Neural cell (in vitro differentiated cells): ENCODE measurements at regions not wholly inside any gene's neighbourhood (a gene's known extent, or its start where the extent isn't known, plus 50 kb on each side); places are given as distances from the start of the nearest gene placed in this dataset.

Experiments
- H2AFZ ChIP-seq: fragments of 200-600, 300-800 bp; sonication (generic), shearing (Covaris generic); 2 replicates; pipeline ENCODE4 v1.6.0; 2014; ENCODE audit warnings: low read depth, mild to moderate bottlenecking, antibody characterized with exemption, low read length, moderate library complexity
- H3F3A ChIP-seq: fragments of 200-600 bp; shearing (Covaris generic); 2 replicates; pipeline ENCODE4 v1.6.1; 2016; ENCODE audit warnings: mild to moderate bottlenecking, moderate library complexity, mixed read lengths, antibody characterized with exemption, low read length; ENCODE audit not compliant: insufficient read depth, poor library complexity, severe bottlenecking
- H3K27ac ChIP-seq: fragments of 200-600, 300-800 bp; sonication (generic), shearing (Covaris generic); 2 replicates; pipeline ENCODE4 v1.5.1; 2014; ENCODE audit warnings: mild to moderate bottlenecking, low read length, moderate library complexity
- H3K27me3 ChIP-seq: fragments of 300-800, 200-600 bp; sonication (generic), shearing (Covaris generic); 2 replicates; pipeline ENCODE4 v1.6.0; 2014; ENCODE audit warnings: mild to moderate bottlenecking, low read depth, low read length, moderate library complexity; ENCODE audit not compliant: insufficient read depth
- H3K36me3 ChIP-seq: fragments of 300-800, 200-600 bp; sonication (generic), shearing (Covaris generic); 2 replicates; pipeline ENCODE4 v1.5.1; 2014; ENCODE audit warnings: mild to moderate bottlenecking, antibody characterized with exemption, low read length, moderate library complexity; ENCODE audit not compliant: insufficient read depth
- H3K4me2 ChIP-seq: fragments of 300-800, 200-600 bp; sonication (generic), shearing (Covaris generic); 2 replicates; pipeline ENCODE4 v1.6.0; 2014; ENCODE audit warnings: mild to moderate bottlenecking, low read length
- H3K4me3 ChIP-seq: fragments of 300-800, 200-600 bp; sonication (generic), shearing (Covaris generic); 2 replicates; pipeline ENCODE4 v1.5.1; 2014; ENCODE audit warnings: mild to moderate bottlenecking, low read length, moderate library complexity
- H3K79me2 ChIP-seq: fragments of 200-600 bp; shearing (Covaris generic); replicated peaks from 2 replicates; pipeline ENCODE4 v1.6.0; 2014; ENCODE audit warnings: mild to moderate bottlenecking, low read length, moderate library complexity; ENCODE audit not compliant: insufficient read depth
- H3K9ac ChIP-seq: fragments of 300-800, 200-600 bp; sonication (generic), shearing (Covaris generic); 2 replicates; pipeline ENCODE4 v1.6.1; 2016; ENCODE audit warnings: mild to moderate bottlenecking, low read length, mixed read lengths
- H3K9me2 ChIP-seq: fragments of 200-600 bp; shearing (Covaris generic); 2 replicates; pipeline ENCODE4 v1.6.1; 2016; ENCODE audit warnings: mild to moderate bottlenecking, low read length, mixed read lengths; ENCODE audit not compliant: insufficient read depth
- H3K9me3 ChIP-seq: fragments of 200-600, 300-800 bp; sonication (generic), shearing (Covaris generic); 2 replicates; pipeline ENCODE4 v1.6.1; 2016; ENCODE audit warnings: mild to moderate bottlenecking, mixed run types, low read length, moderate library complexity, mixed read lengths
- H4K20me1 ChIP-seq: fragments of 200-600 bp; shearing (Covaris generic); 2 replicates; pipeline ENCODE4 v1.6.1; 2016; ENCODE audit warnings: mild to moderate bottlenecking, mixed run types; ENCODE audit not compliant: insufficient read depth
- EP300 ChIP-seq: fragments of 450-650 bp; conservative IDR thresholded peaks from 2 replicates; pipeline ENCODE4 v1.6.1; 2014; ENCODE audit warnings: antibody characterized with exemption, mild to moderate bottlenecking, moderate library complexity; ENCODE audit not compliant: poor library complexity, severe bottlenecking
- EZH2 ChIP-seq: fragments of 200-600, 300-800 bp; shearing (Covaris generic), sonication (generic); IDR thresholded peaks from 2 replicates; pipeline ENCODE4 v1.6.1; 2014; ENCODE audit warnings: antibody characterized with exemption, low read length, borderline replicate concordance, mild to moderate bottlenecking; ENCODE audit not compliant: insufficient read depth, poor library complexity, severe bottlenecking
- MXI1 ChIP-seq: fragments of 450-650 bp; conservative IDR thresholded peaks from 2 replicates; pipeline ENCODE4 v1.6.1; 2014; ENCODE audit warnings: antibody characterized with exemption, mild to moderate bottlenecking; ENCODE audit not compliant: poor library complexity, severe bottlenecking
- POLR2AphosphoS5 ChIP-seq: IDR thresholded peaks from 2 replicates; pipeline ENCODE4 v1.6.1; 2012
- RAD21 ChIP-seq: fragments of 450-650 bp; conservative IDR thresholded peaks from 2 replicates; pipeline ENCODE4 v1.6.1; 2014; ENCODE audit warnings: antibody characterized with exemption, mild to moderate bottlenecking, moderate library complexity
- SMC3 ChIP-seq: fragments of 450-650 bp; conservative IDR thresholded peaks from 2 replicates; pipeline ENCODE4 v1.6.1; 2014; ENCODE audit warnings: antibody characterized with exemption, mild to moderate bottlenecking, moderate library complexity; ENCODE audit not compliant: poor library complexity
- TAF1 ChIP-seq: IDR thresholded peaks from 2 replicates; pipeline ENCODE4 v1.6.1; 2012; ENCODE audit warnings: low read depth
- TF ChIP-seq, protein P1 (sequence below): fragments of 450-650 bp; IDR thresholded peaks from 2 replicates; pipeline ENCODE4 v1.5.1; 2014; ENCODE audit warnings: antibody characterized with exemption, mild to moderate bottlenecking, moderate library complexity; ENCODE audit not compliant: poor library complexity, severe bottlenecking
- TF ChIP-seq, protein P2 (sequence below): IDR thresholded peaks from 2 replicates; pipeline ENCODE4 v1.6.1; 2012; ENCODE audit warnings: borderline replicate concordance

DNA sequence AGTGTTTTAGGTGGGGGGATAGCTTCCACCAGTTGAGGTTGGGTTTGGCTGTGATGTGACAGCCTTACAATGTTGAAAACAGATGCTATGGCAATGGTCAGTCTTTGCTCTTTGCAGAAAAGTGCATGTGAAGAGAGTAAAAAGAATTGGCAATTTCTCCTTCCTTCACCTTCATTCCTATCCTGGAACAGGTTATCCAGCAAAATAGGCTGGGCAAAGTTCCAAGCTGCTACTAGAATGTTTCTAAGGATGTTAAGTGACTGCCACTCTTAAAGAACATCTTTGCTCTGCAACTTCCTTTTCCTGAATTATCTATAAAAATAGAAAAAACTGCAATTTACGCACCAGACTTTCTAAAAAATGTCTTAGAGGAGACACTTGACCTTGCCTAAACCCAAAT, 50.1 kb upstream of the MYCBP2 start:
- no peak overlapping the region for H3K4me3 ChIP-seq
- no peaks in the 10 kb centered on the region for H4K20me1 ChIP-seq
- no peak overlapping the region for H3K4me2 ChIP-seq
- no peak overlapping the region for H3K27ac ChIP-seq
- no peaks in the 10 kb centered on the region for H3K79me2 ChIP-seq
- no peaks in the 10 kb centered on the region for H3K9me3 ChIP-seq
- no peak overlapping the region for H3K9ac ChIP-seq
- no peak overlapping the region for H2AFZ ChIP-seq
- H3K36me3 ChIP-seq: no peaks in the 10 kb centered on the region
- H3F3A ChIP-seq: no peaks in the 10 kb centered on the region
- H3K9me2 ChIP-seq: no peaks in the 10 kb centered on the region
- no peaks in the 10 kb centered on the region for H3K27me3 ChIP-seq
- TF ChIP-seq POLR2AphosphoS5 (no peak), RAD21 (no peak), MXI1 (no peak), EZH2 (no peak), TAF1 (no peak), SMC3 (no peak), EP300 (no peak)
- TF ChIP-seq, protein P1, sequence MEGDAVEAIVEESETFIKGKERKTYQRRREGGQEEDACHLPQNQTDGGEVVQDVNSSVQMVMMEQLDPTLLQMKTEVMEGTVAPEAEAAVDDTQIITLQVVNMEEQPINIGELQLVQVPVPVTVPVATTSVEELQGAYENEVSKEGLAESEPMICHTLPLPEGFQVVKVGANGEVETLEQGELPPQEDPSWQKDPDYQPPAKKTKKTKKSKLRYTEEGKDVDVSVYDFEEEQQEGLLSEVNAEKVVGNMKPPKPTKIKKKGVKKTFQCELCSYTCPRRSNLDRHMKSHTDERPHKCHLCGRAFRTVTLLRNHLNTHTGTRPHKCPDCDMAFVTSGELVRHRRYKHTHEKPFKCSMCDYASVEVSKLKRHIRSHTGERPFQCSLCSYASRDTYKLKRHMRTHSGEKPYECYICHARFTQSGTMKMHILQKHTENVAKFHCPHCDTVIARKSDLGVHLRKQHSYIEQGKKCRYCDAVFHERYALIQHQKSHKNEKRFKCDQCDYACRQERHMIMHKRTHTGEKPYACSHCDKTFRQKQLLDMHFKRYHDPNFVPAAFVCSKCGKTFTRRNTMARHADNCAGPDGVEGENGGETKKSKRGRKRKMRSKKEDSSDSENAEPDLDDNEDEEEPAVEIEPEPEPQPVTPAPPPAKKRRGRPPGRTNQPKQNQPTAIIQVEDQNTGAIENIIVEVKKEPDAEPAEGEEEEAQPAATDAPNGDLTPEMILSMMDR: no peak
- TF ChIP-seq, protein P2, sequence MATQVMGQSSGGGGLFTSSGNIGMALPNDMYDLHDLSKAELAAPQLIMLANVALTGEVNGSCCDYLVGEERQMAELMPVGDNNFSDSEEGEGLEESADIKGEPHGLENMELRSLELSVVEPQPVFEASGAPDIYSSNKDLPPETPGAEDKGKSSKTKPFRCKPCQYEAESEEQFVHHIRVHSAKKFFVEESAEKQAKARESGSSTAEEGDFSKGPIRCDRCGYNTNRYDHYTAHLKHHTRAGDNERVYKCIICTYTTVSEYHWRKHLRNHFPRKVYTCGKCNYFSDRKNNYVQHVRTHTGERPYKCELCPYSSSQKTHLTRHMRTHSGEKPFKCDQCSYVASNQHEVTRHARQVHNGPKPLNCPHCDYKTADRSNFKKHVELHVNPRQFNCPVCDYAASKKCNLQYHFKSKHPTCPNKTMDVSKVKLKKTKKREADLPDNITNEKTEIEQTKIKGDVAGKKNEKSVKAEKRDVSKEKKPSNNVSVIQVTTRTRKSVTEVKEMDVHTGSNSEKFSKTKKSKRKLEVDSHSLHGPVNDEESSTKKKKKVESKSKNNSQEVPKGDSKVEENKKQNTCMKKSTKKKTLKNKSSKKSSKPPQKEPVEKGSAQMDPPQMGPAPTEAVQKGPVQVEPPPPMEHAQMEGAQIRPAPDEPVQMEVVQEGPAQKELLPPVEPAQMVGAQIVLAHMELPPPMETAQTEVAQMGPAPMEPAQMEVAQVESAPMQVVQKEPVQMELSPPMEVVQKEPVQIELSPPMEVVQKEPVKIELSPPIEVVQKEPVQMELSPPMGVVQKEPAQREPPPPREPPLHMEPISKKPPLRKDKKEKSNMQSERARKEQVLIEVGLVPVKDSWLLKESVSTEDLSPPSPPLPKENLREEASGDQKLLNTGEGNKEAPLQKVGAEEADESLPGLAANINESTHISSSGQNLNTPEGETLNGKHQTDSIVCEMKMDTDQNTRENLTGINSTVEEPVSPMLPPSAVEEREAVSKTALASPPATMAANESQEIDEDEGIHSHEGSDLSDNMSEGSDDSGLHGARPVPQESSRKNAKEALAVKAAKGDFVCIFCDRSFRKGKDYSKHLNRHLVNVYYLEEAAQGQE: no peak
